GM18498 (cell line): ENCODE measurements at regions not wholly inside any gene's neighbourhood (a gene's known extent, or its start where the extent isn't known, plus 50 kb on each side); places are given as distances from the start of the nearest gene placed in this dataset.

Source experiments
- ATAC-seq: cut with Tn5 transposase; IDR thresholded peaks from one replicate; pipeline ENCODE4 v1.9.1; 2021; ENCODE audit warnings: mild to moderate bottlenecking, moderate library complexity; ENCODE audit not compliant: unreplicated experiment

- ATAC-seq, result no peak
These were observed 78.0 kb downstream of the ZIC5 start for GRCh38 chr13:99893567-99893966.

- no peak for ATAC-seq
These were observed 78.6 kb downstream of the ZIC5 start for GRCh38 chr13:99892866-99893504.

- ATAC-seq, result no peak
These were observed 79.4 kb downstream of the ZIC5 start for GRCh38 chr13:99892196-99892613.

- ATAC-seq, result no peak
These were observed 84.9 kb downstream of the ZIC5 start for GRCh38 chr13:99886706-99887105.

- no peak for ATAC-seq
These were observed 86.7 kb downstream of the ZIC5 start for GRCh38 chr13:99884913-99885312.

- no peak for ATAC-seq
These were observed 87.8 kb downstream of the ZIC5 start for GRCh38 chr13:99883805-99884204.

DNA sequence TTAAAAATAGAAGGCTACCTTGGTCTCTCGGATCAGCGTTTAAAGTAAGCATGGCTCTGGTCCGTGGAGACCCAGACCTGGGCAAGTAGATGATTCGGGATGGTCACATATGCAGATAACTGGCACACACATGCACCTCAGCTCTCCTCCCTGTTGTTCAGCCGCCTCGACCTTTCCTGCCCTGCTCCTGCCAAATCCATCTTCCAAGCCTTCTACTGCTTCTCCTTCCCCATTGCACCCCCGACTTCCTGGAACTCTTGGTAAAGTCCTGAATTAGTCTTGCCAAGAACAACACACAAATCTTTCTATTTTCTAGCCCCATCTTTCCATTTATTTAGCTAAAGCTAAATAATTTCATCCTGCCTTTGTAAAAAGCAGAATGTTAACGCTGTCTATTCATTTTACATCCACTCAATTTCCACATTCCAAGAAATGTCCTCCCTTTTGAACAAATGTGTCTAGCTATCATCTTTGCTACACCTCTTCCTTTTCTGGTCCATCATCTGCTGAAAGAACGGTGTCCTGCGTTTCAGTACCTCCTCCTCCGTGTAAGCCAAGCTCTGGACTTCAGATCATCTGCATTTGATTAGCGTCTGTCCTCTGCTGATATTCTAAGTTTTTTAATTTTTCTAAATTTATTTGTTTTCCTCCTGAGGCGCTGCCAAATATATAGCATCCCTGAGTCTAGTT, 92.5 kb downstream of the ZIC5 start:
- no peak for ATAC-seq

DNA sequence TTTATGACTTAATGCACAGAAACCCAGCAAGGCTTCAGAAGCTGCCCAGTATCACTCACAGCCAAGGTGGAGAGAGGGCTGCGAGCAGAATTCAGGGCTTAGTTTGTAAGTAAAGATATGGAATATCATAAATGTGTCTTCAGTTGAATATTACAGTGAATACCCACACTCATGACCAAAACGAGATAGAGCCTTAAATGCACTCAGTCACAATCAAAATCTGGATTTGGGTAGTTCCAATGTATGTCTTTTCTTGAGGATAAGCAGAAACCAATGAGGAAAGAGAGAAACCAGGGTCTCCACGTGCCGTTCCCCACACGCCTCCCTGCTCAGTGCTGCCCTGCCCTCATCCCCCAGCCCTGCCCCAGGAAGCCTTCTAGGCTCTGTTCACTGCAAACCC, 94.9 kb downstream of the ZIC5 start:
- no peak for ATAC-seq

DNA sequence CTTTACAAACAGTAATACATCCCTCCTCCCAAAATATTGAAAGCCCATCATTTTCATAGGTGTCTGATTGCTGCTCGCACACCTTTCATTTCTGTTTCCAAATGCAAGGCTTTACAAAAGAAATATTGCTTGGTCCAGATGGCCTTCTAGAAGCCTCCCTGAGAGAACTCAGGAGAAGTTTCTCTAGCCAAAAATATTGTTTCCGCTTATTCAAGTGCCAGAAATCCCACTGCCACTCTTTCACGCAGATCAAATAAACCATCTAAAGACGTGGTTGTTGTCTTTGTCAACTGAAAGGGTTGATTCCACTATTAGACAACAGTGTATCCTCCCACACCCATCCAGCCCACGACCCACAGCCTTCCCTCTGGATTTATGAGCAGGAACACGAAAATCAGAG, 96.2 kb downstream of the ZIC5 start:
- ATAC-seq, result no peak

GRCh38 chr13:99873832-99874430, 97.6 kb downstream of the ZIC5 start:
- ATAC-seq, result no peak

GRCh38 chr13:99873141-99873540, 98.4 kb downstream of the ZIC5 start:
- no peak for ATAC-seq

DNA sequence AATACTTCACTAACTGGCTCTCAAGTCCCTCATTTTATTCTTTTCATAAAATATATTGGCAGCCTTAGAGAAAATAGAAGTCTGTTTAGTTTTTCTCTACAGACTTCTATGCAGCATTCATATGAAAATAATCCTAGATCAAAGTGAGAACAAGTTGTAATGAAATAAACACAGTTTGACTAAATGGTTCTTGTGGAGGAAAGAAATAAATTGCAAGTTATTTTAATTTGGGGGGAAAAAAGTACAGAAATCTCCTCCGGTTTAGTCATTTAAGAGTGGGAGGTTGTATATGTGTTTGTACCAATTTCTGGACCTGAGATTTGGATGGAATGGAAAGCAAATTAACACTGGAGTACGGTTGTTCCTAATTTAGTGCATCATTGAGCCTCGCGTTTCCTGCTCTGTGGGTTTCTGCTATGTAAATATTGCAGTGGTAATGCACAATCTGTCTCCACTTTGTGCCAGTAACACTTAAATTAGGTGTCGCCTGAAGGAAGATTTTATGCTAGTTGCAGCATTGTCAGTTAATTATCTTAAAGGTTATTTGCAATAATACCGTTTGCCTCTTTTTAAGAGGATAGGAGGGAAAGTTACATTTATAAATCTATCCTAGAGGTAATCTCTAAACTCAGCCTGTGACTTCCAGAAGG, 100.2 kb downstream of the ZIC5 start:
- no peak for ATAC-seq

GRCh38 chr13:99870541-99870940, 101.0 kb downstream of the ZIC5 start:
- no peak for ATAC-seq

DNA sequence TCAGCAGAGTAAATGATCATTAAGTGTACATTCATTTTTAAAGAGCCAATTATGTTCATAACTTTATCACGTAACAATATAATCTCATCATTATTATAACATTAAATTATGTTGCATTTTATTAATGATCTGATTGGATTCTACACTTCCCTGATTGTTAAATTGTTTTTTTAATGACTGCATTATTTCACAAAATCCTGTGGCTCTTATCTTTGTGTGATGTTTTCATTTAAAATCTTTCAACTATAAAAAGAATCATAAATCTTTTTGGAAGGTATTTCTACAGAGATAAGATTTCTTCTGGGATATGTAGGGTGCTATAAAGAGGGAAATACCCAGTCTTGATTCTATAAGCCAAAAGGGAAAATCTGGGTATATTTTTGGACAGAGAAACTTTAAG, 101.7 kb downstream of the ZIC5 start:
- no peak for ATAC-seq

DNA sequence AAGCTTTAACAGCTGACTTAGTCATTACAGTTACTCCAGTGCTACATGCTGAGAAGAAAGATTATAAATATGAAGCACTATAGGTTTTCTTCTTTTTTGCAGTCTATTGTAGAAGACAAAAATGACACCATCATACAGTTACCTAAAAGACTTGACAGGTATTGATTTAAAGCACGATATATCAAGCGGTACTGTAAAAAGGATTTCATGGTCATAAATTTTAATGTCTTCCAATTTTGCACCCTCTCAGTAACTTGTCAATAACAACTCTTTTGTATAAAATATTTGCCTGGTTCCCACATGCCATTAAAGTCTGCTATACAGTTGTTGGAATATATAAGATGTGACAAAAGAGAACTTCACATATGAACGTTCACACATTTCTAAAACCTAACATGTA, 102.8 kb downstream of the ZIC5 start:
- no peak for ATAC-seq

- ATAC-seq, result no peak
These were observed 103.9 kb downstream of the ZIC5 start for GRCh38 chr13:99867535-99868257.

DNA sequence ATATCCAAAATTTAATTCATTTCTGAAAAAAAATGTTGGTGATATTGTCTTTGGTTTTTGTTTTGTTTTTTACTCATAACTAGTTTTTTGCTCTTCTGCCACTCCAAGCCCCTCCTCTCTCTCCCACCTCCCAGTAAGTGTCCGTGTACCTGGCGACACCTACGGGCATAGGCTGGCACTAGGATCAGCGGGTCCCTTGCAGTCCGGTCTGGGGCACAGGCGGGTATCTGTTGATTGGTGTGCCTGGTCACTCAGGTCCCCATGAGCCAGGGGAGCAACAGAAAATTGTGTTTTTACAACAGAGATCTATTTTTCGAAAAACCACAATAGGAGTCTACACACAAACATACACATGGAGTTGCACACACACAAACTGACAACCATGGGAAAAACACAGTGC, 104.8 kb downstream of the ZIC5 start:
- no peak for ATAC-seq

DNA sequence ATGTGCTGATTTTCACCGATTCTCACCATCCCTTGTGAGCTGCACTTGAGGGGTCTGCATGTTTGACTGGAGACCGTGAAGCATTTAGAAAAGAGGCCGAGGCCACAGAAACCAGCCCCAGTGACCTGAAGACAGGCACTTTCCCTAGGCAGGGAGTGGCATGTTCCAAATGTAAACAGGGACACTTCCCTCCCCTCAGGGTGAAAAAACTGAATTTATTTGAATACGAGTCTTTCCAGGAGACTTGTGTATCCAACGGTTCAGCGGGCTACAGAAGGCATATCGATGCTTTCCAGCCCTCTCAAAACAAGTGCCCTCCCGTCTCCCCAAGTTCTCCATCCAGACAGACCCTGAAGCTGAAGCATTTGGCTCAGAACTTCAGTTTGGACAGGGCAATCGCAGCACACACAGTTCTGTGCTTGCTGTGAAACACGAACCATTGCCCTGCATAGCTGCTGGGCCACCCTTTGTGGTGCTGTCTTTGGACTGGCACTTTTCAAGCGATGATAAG, 106.1 kb downstream of the ZIC5 start:
- ATAC-seq, result no peak

DNA sequence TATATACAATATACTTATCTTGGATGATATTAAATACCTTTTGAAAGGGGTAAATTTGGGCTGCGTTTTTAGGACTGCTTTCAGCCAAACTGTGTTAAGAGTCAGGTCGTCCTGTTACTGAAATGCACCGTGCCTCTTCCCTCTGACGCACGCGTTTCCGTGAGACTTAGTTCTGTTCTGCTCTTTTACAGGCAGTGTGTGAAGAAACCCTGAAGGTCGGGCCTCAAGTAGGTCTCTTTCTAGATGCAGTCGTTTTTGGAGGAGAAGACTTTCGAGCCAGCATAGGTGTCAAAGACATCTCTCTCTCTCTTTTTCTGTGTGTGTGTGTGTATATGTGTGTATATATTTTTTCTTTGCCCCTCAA, 107.0 kb downstream of the ZIC5 start:
- no peak for ATAC-seq

DNA sequence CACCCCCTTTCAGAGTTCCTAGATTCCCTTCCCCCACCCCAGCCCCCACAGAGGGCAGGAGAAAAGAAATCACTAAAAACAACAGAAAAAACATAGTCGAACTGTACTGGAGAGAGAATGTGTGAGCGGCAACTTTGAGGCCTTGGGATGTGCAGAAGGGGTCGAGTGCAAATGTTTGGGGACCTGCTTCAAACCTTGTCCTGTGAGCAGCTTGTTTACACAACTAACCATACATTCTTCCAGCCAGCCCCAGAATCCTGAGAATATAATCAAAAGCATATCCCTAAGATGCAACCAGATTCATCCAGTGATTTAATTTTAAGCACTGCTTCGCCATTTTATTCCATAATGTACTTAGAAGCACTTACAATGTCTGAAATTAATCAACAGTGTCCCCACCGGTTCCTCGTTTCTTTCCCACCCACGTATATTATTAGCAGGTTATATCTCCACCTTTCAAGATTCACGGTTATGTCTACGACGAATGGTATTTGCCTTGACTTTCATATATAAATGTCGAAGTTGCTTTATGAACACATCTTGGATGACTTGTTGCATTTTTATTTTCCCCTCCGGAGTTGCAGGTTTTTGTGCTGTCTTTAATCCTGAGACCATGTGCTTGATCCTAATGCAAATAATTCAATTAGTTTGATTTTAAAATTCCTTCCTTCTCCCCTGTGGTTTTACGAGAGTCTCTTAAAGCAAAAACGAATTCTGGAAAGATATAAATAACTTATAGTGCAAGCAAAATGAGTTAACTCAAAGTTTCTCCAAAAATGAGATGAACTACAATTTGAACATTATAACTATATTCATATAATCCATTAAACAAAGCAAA, 107.6 kb downstream of the ZIC5 start:
- ATAC-seq, result no peak
